Loucy (cell line): ENCODE measurements at regions not wholly inside any gene's neighbourhood (a gene's known extent, or its start where the extent isn't known, plus 50 kb on each side); places are given as distances from the start of the nearest gene placed in this dataset.

Experiments
- EZH2phosphoT487 ChIP-seq: fragments of 200-600 bp; IDR thresholded peaks from 2 replicates; pipeline ENCODE4 v1.6.1; 2018; ENCODE audit warnings: antibody characterized with exemption, mild to moderate bottlenecking, moderate library complexity, borderline replicate concordance
- TF ChIP-seq, protein P1 (sequence below): fragments of 200-600 bp; sonication (generic); conservative IDR thresholded peaks from 2 replicates; pipeline ENCODE4 v1.5.1; 2014; ENCODE audit warnings: mild to moderate bottlenecking, antibody characterized with exemption, low read length

DNA sequence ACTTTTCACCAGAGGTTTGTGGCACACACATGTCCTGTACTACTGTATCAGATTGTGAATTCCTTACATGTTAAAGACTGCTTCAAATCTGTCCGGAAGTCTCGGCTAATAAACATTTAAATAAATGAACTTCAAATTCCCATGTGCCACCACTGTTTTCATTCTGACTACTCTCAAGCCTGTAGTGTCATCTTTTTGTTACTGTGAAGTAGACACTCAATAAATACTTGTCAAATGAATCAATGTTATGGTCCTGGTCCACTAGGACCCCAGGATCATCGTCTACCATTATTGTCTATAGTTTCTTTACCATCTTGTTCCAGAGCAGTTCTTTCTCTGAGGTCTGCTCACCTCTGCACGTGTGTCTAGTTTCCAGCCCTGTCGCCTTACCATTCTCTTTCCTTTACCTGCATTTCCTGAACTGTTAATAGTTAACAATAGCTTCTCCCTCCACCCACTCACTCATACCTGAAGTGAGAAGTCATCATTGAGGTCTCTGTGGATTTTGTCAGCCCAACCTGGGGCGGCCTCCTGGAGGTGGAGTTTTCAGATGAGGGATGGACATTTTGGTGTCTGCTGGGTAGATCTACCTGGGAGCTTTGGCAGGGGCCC is 333.0 kb downstream of the SEC14L1 start:
- TF ChIP-seq, protein P1, sequence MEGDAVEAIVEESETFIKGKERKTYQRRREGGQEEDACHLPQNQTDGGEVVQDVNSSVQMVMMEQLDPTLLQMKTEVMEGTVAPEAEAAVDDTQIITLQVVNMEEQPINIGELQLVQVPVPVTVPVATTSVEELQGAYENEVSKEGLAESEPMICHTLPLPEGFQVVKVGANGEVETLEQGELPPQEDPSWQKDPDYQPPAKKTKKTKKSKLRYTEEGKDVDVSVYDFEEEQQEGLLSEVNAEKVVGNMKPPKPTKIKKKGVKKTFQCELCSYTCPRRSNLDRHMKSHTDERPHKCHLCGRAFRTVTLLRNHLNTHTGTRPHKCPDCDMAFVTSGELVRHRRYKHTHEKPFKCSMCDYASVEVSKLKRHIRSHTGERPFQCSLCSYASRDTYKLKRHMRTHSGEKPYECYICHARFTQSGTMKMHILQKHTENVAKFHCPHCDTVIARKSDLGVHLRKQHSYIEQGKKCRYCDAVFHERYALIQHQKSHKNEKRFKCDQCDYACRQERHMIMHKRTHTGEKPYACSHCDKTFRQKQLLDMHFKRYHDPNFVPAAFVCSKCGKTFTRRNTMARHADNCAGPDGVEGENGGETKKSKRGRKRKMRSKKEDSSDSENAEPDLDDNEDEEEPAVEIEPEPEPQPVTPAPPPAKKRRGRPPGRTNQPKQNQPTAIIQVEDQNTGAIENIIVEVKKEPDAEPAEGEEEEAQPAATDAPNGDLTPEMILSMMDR: no peak
- TF ChIP-seq EZH2phosphoT487: no peak
